ENCODE measurements at regions not wholly inside any gene's neighbourhood (a gene's known extent, or its start where the extent isn't known, plus 50 kb on each side); places are given as distances from the start of the nearest gene placed in this dataset.

DNA sequence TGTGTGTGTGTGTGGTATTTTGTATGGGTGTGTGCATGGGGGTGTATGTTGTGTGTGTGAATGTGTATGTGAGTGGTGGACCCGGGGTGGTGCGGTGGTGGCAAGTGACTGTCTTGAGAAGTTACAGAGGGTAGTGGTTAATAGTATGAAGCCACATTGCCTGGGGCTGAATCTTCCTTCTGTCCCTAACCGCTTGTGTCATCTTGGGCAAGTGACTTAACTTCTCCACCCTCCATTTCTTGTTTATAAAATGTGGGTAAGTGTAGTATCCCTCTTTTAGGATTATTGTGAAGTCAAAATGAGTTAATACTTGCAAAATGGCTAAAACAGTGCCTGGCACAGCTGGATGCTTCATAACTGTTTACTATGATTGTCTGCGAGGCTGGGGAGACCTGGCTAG, 63.5 kb downstream of the MYCN start (continued):
- no peak for TF ChIP-seq CHD7 (IDR thresholded peaks at IDR 0.05; ENCODE audit: insufficient replicate concordance, low read length)
- no peak for TF ChIP-seq ATF3 (IDR thresholded peaks at IDR 0.05; ENCODE audit: insufficient read depth, low read depth, low read length)
- TF ChIP-seq CHD2 (IDR thresholded peaks at IDR 0.05; ENCODE audit: low read length) = no peak
- TF ChIP-seq E2F6 (IDR thresholded peaks at IDR 0.05) = no peak
- no peak for TF ChIP-seq TBP (IDR thresholded peaks at IDR 0.05; ENCODE audit: low read depth, low read length)
- no peak for TF ChIP-seq CHD1 (IDR thresholded peaks at IDR 0.05; ENCODE audit: low read depth, low read length)
- TF ChIP-seq JUND (IDR thresholded peaks at IDR 0.05; ENCODE audit: low read length) = no peak
- no peak for TF ChIP-seq EP300 (IDR thresholded peaks at IDR 0.05; ENCODE audit: borderline replicate concordance in 1 of 2, low read depth in 2 of 2, low read length in 2 of 2)
- TF ChIP-seq CTBP2 (IDR thresholded peaks at IDR 0.05; ENCODE audit: borderline replicate concordance, insufficient read depth, insufficient read length, low read length) = no peak

Data from H1 (cell line).